HG02642 (cell line): ENCODE measurements at regions not wholly inside any gene's neighbourhood (a gene's known extent, or its start where the extent isn't known, plus 50 kb on each side); places are given as distances from the start of the nearest gene placed in this dataset.

Experiments used
- ATAC-seq: cut with Tn5 transposase; IDR thresholded peaks from one replicate; pipeline ENCODE4 v1.9.1; 2021; ENCODE audit warnings: mild to moderate bottlenecking; ENCODE audit not compliant: unreplicated experiment, poor library complexity

DNA sequence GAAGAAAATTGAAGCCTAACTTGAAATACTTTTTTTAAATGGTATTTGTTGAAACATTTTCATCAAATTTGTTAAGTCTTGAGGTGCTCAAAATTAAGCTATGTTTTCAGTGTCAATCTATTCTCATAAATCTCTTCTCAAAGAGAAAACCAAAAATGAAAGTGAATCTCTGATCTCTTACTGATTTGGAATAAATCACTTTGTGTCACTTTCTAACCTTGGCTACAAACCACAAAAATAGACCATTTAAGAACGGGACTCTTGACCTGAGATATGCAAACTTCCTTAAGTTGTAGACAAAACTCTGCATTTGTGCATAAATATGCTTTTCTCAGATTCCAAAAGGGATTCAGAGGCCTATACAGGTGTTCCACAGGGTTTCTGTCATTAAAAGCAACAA, 192.9 kb downstream of the SEC23A start:
- ATAC-seq: no peak

- no peak for ATAC-seq
Observed at GRCh38 chr14:38904959-38905358, 198.1 kb downstream of the SEC23A start.

GRCh38 chr14:38901791-38902190, 201.2 kb downstream of the SEC23A start:
- no peak for ATAC-seq

DNA sequence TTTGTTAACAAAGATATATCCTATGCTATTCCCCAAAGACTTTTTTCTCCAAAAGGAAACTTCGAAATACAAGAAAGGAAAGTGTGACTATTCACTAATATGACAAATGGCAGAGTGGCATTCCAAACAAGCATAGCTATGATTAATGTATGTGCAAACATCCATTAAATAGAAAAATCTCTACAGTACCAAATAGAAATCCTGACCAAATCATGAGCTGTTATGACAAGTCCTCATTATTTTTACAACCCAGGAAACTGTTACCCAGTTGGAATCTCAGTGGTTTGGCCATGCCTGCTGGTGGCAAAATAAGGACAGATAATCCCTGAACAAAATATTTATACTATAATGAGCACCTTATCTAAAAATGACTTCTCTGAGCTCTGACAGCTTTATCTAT, 202.1 kb downstream of the SEC23A start:
- no peak for ATAC-seq

- ATAC-seq: no peak
Observed at GRCh38 chr14:38887696-38888095, 215.3 kb downstream of the SEC23A start.

DNA sequence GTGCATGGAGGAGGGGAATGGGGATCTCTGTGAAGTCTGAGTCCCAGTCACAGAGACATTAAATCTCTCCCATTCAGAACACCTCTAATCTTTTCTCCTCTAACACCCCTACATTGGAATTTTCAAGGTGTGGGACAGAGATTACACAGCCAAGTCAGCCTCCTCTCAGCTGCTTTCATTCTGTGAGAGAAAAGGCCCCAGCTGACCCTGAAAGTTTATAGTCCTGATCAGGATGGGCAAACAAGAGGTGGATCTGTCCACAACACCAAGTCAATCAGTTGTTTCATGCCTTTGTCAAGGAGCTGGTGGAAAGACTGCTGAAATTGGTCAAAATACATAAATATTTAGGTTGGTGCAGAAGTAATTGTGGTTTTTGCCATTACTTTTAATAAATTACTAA, 218.9 kb downstream of the SEC23A start:
- no peak for ATAC-seq

DNA sequence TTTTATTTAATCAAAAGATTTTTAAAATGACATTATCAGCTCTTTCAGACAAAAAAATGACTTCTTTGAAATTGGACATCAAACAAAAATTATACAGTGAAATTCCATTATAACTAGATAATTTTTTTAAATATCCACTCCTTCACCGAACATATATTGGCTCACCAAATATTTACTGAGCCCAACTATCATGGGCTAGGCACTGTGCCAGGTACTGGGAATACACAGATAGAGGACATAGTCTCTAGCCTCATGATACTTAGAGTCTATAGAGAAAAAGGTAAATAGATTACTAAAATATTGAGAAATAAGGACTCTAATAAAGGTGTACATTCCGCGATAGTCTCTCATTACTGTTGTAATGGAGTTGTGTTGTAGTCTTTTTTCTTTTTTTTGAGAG, 219.9 kb downstream of the SEC23A start:
- no peak for ATAC-seq

DNA sequence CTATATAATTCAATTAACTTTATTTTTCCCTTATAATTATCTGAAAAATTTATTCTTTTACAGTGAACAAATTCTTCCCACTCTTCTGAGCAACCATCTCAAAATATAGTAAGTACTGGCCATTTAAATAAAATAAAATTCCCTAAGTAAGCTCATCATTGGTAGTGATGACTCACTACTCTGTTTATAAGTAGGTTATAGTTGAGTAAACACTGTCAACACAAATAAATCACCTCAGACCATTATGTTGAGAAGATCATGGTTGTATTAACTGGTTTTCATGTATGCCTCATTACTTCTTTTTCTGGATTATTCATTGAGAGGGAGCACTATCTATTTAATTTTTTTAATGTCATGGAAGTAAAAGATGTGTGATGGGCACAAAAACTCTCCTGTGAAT, 220.5 kb downstream of the SEC23A start:
- ATAC-seq: no peak

DNA sequence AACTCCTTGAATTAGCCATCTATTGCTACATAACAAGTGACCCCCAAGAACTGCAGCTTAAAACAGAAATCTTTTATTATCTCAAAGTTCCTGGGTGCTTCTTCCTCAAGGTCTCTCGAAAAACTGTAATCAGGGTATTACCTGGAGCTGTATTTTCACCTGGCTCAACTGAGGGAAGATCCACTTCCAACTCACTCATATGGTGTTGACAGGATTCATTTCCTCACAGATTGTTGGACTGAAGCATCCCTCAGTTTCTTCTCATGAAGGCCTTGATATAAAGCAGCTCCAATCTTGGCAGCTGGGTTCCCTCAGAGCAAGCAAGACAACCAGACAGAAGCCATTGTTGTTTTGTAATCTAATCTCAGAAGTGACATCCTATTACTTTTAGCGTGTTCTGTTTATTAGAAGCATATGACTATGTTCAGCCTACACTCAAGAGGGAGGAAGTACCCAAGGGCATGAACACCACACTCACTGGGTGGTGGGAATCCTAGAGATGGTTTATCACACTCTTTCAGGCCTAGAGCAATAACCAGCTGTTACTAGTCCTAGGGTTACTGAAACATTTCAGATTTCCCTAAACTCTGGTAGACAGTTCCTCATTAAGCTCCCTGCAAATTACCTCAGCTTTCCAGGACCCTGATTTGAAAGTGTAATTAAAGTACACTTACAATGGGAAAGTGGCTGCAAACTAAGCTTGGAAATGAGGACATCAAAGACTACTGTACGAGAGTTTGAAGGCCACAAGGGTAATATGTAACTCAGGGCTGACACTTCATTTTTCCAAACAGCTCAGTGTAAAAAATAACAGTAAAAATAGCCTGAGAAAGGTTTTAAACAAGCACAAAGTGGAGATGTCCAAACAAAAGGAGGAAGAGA, 222.2 kb downstream of the SEC23A start:
- no peak for ATAC-seq

GRCh38 chr14:38877744-38878388, 225.2 kb downstream of the SEC23A start:
- no peak for ATAC-seq

GRCh38 chr14:38874721-38875120, 228.3 kb downstream of the SEC23A start:
- no peak for ATAC-seq

GRCh38 chr14:38873941-38874612, 229.0 kb downstream of the SEC23A start:
- ATAC-seq: no peak

DNA sequence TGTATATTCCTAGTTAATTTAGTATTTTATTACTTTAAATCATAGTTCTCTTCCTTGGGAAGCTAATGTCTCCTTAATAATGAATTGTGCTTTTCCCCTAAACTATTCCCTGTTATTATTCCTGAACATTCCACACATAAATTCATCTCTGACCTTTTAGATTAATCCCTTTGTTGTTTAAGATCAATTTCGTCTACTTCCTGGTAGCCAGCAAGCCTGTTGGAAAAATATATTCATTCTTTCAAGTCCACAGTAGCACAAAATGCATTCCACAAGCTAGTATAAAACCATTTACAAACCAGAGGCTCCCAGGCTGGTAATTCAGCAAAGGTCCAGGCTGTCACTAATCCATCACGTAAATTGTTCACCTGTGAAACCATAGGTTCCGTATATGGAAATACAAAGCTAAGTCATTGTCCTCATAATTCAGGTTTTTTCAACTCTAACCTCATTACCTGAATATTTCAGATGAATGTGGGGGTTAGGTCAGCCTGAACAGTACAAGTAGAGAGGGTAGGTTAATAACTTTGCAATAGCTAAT, 232.7 kb downstream of the SEC23A start:
- ATAC-seq: no peak

DNA sequence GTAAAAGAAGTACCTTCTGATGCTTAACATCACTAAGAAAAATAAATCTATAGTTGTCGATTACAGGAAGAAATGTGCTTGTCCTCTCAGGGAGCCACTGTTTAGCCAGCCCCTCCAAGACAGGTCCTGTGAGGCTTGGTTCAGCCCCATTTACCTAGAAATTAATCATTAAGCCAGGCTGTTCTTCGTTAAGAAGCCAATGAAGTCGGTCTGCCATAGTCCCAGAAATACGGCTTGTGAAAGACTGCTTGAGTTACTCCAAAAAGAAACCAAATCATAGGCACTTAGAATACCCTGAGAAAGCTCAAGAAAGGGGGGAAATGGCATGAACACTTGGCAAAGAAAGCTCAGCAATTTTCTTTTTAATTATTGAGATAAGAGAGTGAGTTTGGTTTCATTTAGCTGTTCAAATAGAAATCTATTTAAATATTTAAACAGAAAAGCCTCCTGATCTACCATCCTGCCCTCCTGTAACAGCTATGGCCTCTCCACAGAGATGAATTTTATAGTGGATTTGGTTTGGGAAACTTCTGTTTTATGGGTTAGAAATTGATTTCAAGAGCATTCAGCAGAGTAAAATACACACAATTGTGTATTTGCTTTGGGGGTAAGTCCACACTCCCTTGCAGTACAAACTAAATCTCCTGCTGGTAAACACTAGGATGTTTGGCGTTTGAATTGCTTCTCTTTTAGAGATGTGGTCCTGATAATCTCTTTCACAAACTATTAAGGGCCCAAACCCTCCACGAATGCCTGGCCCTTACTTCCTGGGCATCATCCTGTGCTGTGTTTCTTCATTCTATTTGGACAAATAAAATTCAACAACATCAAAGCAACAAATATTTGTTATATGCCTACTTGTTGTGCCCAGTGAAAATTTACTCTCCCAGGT, 234.4 kb downstream of the SEC23A start:
- no peak for ATAC-seq

- peak; percentile 94 for ATAC-seq
Observed at GRCh38 chr14:38867561-38868150, 235.4 kb downstream of the SEC23A start.

- no peak for ATAC-seq
Observed at GRCh38 chr14:38866461-38866860, 236.6 kb downstream of the SEC23A start.

- no peak for ATAC-seq
Observed at GRCh38 chr14:38862366-38862765, 240.7 kb downstream of the SEC23A start.

GRCh38 chr14:38860530-38860929, 242.5 kb downstream of the SEC23A start:
- ATAC-seq: no peak

DNA sequence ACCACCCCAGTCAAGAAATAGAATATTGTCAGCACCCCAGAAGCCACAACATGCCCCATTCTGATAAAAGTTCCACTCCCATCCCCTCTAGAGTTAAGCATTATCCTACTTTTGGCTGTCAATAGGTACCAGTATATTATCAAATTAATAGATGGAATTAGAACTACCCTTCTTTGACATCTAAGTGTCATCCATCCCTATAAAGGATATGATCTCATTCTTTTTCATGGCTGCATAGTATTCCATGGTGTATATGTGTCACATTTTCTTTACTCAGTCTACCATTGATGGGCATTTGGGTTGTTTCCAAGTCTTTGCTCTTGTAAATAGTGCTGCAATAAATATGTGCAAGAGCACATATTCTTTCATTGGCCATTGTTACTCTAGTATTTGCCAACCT, 246.2 kb downstream of the SEC23A start:
- no peak for ATAC-seq

DNA sequence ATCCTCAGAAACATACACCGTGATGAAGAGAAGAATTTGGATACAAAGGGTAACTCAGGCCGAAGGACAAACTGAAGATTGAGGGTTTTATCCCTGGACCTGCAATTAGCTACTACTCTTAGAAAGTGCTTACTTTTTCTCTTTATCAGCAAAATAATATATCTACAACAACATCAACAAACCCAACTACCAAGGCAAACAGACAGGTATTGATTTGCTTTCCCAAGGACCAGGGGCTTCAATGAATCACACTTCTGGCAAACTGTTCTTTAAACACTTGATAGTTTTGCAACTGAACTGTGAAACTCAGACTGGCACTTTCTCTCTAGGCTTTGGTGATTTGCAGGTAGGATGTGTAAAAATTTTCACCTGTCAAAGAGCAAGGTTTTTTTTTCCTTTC, 247.5 kb downstream of the SEC23A start:
- no peak for ATAC-seq
